GM12878 (cell line): ENCODE measurements at regions not wholly inside any gene's neighbourhood (a gene's known extent, or its start where the extent isn't known, plus 50 kb on each side); places are given as distances from the start of the nearest gene placed in this dataset.

Source experiments
- ATAC-seq: fragments of 200-7000 bp; cut with Tn5 transposase; 3 replicates; pipeline ENCODE4 v1.9.1; 2020; ENCODE audit warnings: mild to moderate bottlenecking, moderate library complexity
- BruUV-seq: library from RNA; stranded (reverse); fragments of 400-500 nt; replicated peaks from 2 replicates; lab custom pipeline; 2021; lab: Mats Ljungman, UMichigan
- CTCF ChIA-PET: fragments of 300-600 bp; sonication (Branson Sonifier 250); formaldehyde crosslinking; extraction: SDS; loops from one replicate; lab custom pipeline; 2021; ENCODE audit warnings: inconsistent platforms; lab: Yijun Ruan, JAX
- POLR2A ChIA-PET: fragments of 350-600 bp; formaldehyde crosslinking; extraction: SDS; loops from one replicate; lab custom pipeline; 2021; ENCODE audit warnings: inconsistent platforms; lab: Charles Lee
- RAD21 ChIA-PET: fragments of 300-600 bp; sonication (Branson Sonifier 250); formaldehyde crosslinking; loops from one replicate; lab custom pipeline; 2023; ENCODE audit warnings: antibody characterized with exemption; ENCODE audit not compliant: unreplicated experiment; lab: Charles Lee
- SMC1A ChIA-PET: fragments of 300-600 bp; sonication (Branson Sonifier 250); formaldehyde crosslinking; loops from one replicate; lab custom pipeline; 2023; ENCODE audit not compliant: unreplicated experiment, uncharacterized antibody; lab: Charles Lee
- DNase-seq: peaks from one replicate; pipeline ENCODE4 v3.0.0-alpha.2; 2011; ENCODE audit warnings: low read depth, low spot score
- FAIRE-seq: peaks from 3 replicates; lab custom pipeline; 2011; peaks lifted over from hg19 to GRCh38; lab: Jason Lieb, UNC
- H2AFZ ChIP-seq: 2 replicates; pipeline ENCODE4 v1.6.0; 2011; ENCODE audit warnings: low read depth, low read length, control low read depth; ENCODE audit not compliant: control insufficient read depth
- H3K27ac ChIP-seq: 2 replicates; pipeline ENCODE4 v1.5.1; 2011; ENCODE audit warnings: control low read depth; ENCODE audit not compliant: control insufficient read depth, insufficient read depth
- H3K27me3 ChIP-seq, 2 experiments: replicated peaks in 1 of 2; 2 replicates each; pipeline versions ENCODE4 v1.6.0 to v1.6.1; 2011; ENCODE audit warnings: low read length in 1 of 2; ENCODE audit not compliant: control insufficient read depth in 2 of 2, insufficient read depth in 2 of 2
- H3K36me3 ChIP-seq, 2 experiments: 2 replicates each; pipeline ENCODE4 v1.5.1; 2011; ENCODE audit warnings: low read length in 1 of 2; ENCODE audit not compliant: control insufficient read depth in 2 of 2, insufficient read depth in 2 of 2
- H3K4me1 ChIP-seq: 2 replicates; pipeline ENCODE4 v1.6.1; 2011; ENCODE audit warnings: mild to moderate bottlenecking, low read length, moderate library complexity, mixed read lengths; ENCODE audit not compliant: control insufficient read depth, insufficient read depth
- H3K4me2 ChIP-seq: 2 replicates; pipeline ENCODE4 v1.6.0; 2011; ENCODE audit warnings: control low read depth; ENCODE audit not compliant: control insufficient read depth, insufficient read depth
- H3K4me3 ChIP-seq: fragments of 200-600 bp; sonication (generic); 2 replicates; pipeline ENCODE4 v1.5.1; 2016
- H3K79me2 ChIP-seq: 2 replicates; pipeline ENCODE4 v1.6.0; 2011; ENCODE audit warnings: low read length; ENCODE audit not compliant: control insufficient read depth, insufficient read depth
- H3K9ac ChIP-seq: 2 replicates; pipeline ENCODE4 v1.8.0; 2011; ENCODE audit warnings: low read length, control low read depth, mixed read lengths; ENCODE audit not compliant: control insufficient read depth, insufficient read depth
- H3K9me3 ChIP-seq: replicated peaks from 3 replicates; pipeline ENCODE4 v1.5.1; 2011; ENCODE audit warnings: mild to moderate bottlenecking, low read length; ENCODE audit not compliant: control insufficient read depth, insufficient read depth
- H4K20me1 ChIP-seq: 2 replicates; pipeline ENCODE4 v1.6.0; 2011; ENCODE audit not compliant: control insufficient read depth, insufficient read depth
- BRCA1 ChIP-seq: IDR thresholded peaks from 2 replicates; pipeline ENCODE4 v1.6.1; 2011; ENCODE audit warnings: low read depth, low read length, improper control_type of control experiment
- CEBPB ChIP-seq, 2 experiments: fragments of 150-350 bp in 1 of 2; IDR thresholded peaks; 2 replicates each; pipeline ENCODE4 v1.6.1; 2012 to 2014; ENCODE audit warnings: low read depth in 2 of 2, low read length in 2 of 2, borderline replicate concordance in 1 of 2, inconsistent platforms in 1 of 2
- CREB1 ChIP-seq: IDR thresholded peaks from 2 replicates; pipeline ENCODE4 v1.6.1; 2012; ENCODE audit warnings: low read depth, mild to moderate bottlenecking, inconsistent platforms
- EGR1 ChIP-seq, 2 experiments: IDR thresholded peaks; 1 replicate in 1 of 2; 2 replicates in 1 of 2; pipeline ENCODE4 v1.6.1; 2011 to 2012; ENCODE audit warnings: low read depth in 2 of 2, low read length in 2 of 2, borderline replicate concordance in 1 of 2, mild to moderate bottlenecking in 1 of 2, moderate library complexity in 1 of 2
- GATAD2B ChIP-seq: fragments of 450-650 bp; conservative IDR thresholded peaks from 2 replicates; pipeline ENCODE4 v1.6.1; 2017; ENCODE audit warnings: low read depth, mild to moderate bottlenecking, moderate library complexity
- IKZF1 ChIP-seq: fragments of 450-650 bp; conservative IDR thresholded peaks from 2 replicates; pipeline ENCODE4 v1.6.1; 2017; ENCODE audit warnings: antibody characterized with exemption, mild to moderate bottlenecking
- IKZF2 ChIP-seq, 2 experiments: fragments of 450-650 bp; IDR thresholded peaks; 2 replicates each; pipeline ENCODE4 v1.6.1; 2017; ENCODE audit warnings: mild to moderate bottlenecking in 2 of 2, moderate library complexity in 2 of 2
- JUND ChIP-seq: IDR thresholded peaks from 2 replicates; pipeline ENCODE4 v1.6.1; 2012; ENCODE audit warnings: low read depth, mild to moderate bottlenecking, low read length, improper control_type of control experiment, moderate library complexity
- LARP7 ChIP-seq: fragments of 450-650 bp; IDR thresholded peaks from 2 replicates; pipeline ENCODE4 v1.6.1; 2017; ENCODE audit warnings: mild to moderate bottlenecking
- MEF2B ChIP-seq: fragments of 450-650 bp; IDR thresholded peaks from 2 replicates; pipeline ENCODE4 v1.6.1; 2018; ENCODE audit warnings: mild to moderate bottlenecking, moderate library complexity; ENCODE audit not compliant: partially characterized antibody, poor library complexity, severe bottlenecking
- NR2F1 ChIP-seq: fragments of 450-650 bp; conservative IDR thresholded peaks from 2 replicates; pipeline ENCODE4 v1.6.1; 2017; ENCODE audit warnings: mild to moderate bottlenecking
- SMAD5 ChIP-seq: IDR thresholded peaks from 2 replicates; pipeline ENCODE4 v1.6.1; 2016; ENCODE audit warnings: antibody characterized with exemption, low read depth
- SREBF1 ChIP-seq: IDR thresholded peaks from 2 replicates; pipeline ENCODE4 v1.6.1; 2012; ENCODE audit warnings: mild to moderate bottlenecking, low read length
- STAT3 ChIP-seq: IDR thresholded peaks from 2 replicates; pipeline ENCODE4 v1.6.1; 2011; ENCODE audit warnings: low read depth, low read length, improper control_type of control experiment
- ZNF384 ChIP-seq: IDR thresholded peaks from 2 replicates; pipeline ENCODE4 v1.6.1; 2012; ENCODE audit warnings: low read depth, mild to moderate bottlenecking, low read length, improper control_type of control experiment, borderline replicate concordance
- in situ Hi-C: fragments of 300-500 bp; cut with MboI; formaldehyde crosslinking; loops from 9 replicates; pipeline ENCODE4 v1.14.3; 2018; ENCODE audit warnings: mixed read lengths
- intact Hi-C: fragments of 100-400 bp; cut with micrococcal nuclease; formaldehyde crosslinking; loops from one replicate; pipeline ENCODE4 v1.14.2; 2022; ENCODE audit not compliant: unreplicated experiment
- TF ChIP-seq, protein P1 (sequence below): fragments of 450-650 bp; IDR thresholded peaks from 2 replicates; pipeline ENCODE4 v1.6.1; 2016; ENCODE audit warnings: mild to moderate bottlenecking
- TF ChIP-seq, protein P2 (sequence below): fragments of 450-650 bp; IDR thresholded peaks from 2 replicates; pipeline ENCODE4 v1.6.1; 2017; ENCODE audit warnings: mild to moderate bottlenecking, moderate library complexity
- TF ChIP-seq, protein P3 (sequence below), 3 experiments: IDR thresholded peaks in 2 of 3; conservative IDR thresholded peaks in 1 of 3; 2 replicates each; pipeline ENCODE4 v1.5.1; 2011; ENCODE audit warnings: low read depth in 3 of 3, low read length in 3 of 3, mild to moderate bottlenecking in 3 of 3, control low read depth in 2 of 3, moderate library complexity in 2 of 3, inconsistent platforms in 1 of 3, mixed read lengths in 1 of 3; ENCODE audit not compliant: control insufficient read depth in 2 of 3, insufficient read depth in 1 of 3; ENCODE audit errors: extremely low read depth in 1 of 3
- TF ChIP-seq, protein P4 (sequence below): IDR thresholded peaks from 2 replicates; pipeline ENCODE4 v1.6.1; 2011; ENCODE audit warnings: low read depth, low read length, improper control_type of control experiment, borderline replicate concordance

DNA sequence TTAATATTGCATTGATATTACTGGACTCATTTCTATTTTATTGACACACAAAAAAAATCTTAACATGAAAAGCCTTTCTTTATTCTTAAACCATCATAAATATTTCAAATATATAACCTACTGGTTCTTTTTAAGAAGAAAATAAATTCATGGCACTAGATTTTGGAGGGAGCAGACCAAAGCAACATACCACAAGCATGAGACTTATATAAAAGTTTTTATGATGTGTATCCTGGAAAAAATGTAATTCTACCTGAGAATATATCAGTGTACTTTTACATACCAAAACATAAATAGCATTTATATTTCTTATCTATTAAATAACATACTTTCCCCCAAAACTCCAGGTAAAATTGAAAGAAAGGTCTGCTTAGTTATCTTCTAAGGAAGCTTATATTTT, 508.2 kb upstream of the SEMA3D start:
- RAD21 ChIA-PET, result no interaction called here
- intact Hi-C loops (no loop called here), in situ Hi-C loops (no loop called here)
- Histone ChIP-seq H3K9me3 (no peaks in the 10 kb centered on the region), H3K9ac (no peak overlapping the region), H3K36me3 (no peaks in the 10 kb centered on the region), H4K20me1 (no peaks in the 10 kb centered on the region), H3K4me3 (no peak overlapping the region), H3K79me2 (no peaks in the 10 kb centered on the region), H3K4me1 (no peaks in the 10 kb centered on the region), H3K4me2 (no peak overlapping the region), H3K27ac (no peak overlapping the region), H2AFZ (no peak overlapping the region), H3K27me3 (no peaks in the 10 kb centered on the region)
- FAIRE-seq (no peak), DNase-seq (no peak), ATAC-seq (no peak)
- SMC1A ChIA-PET, result no interaction called here
- POLR2A ChIA-PET, result no interaction called here
- no TSS peak for BruUV-seq
- CTCF ChIA-PET, result no interaction called here
- TF ChIP-seq JUND (no peak), SMAD5 (no peak), SREBF1 (no peak), ZNF384 (no peak), GATAD2B (no peak), LARP7 (no peak), STAT3 (no peak), IKZF2 (IDR thresholded peaks at IDR 0.05) (no peak), EGR1 (IDR thresholded peaks at IDR 0.05; ENCODE audit: borderline replicate concordance in 1 of 2, low read depth in 2 of 2, low read length in 2 of 2) (no peak), IKZF1 (no peak), BRCA1 (no peak), NR2F1 (no peak), CEBPB (IDR thresholded peaks at IDR 0.05; ENCODE audit: borderline replicate concordance in 1 of 2, low read depth in 2 of 2, low read length in 2 of 2) (no peak), CREB1 (no peak), MEF2B (no peak)
- TF ChIP-seq, protein P1, sequence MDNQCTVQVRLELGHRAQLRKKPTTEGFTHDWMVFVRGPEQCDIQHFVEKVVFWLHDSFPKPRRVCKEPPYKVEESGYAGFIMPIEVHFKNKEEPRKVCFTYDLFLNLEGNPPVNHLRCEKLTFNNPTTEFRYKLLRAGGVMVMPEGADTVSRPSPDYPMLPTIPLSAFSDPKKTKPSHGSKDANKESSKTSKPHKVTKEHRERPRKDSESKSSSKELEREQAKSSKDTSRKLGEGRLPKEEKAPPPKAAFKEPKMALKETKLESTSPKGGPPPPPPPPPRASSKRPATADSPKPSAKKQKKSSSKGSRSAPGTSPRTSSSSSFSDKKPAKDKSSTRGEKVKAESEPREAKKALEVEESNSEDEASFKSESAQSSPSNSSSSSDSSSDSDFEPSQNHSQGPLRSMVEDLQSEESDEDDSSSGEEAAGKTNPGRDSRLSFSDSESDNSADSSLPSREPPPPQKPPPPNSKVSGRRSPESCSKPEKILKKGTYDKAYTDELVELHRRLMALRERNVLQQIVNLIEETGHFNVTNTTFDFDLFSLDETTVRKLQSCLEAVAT, result no peak
- TF ChIP-seq, protein P2, sequence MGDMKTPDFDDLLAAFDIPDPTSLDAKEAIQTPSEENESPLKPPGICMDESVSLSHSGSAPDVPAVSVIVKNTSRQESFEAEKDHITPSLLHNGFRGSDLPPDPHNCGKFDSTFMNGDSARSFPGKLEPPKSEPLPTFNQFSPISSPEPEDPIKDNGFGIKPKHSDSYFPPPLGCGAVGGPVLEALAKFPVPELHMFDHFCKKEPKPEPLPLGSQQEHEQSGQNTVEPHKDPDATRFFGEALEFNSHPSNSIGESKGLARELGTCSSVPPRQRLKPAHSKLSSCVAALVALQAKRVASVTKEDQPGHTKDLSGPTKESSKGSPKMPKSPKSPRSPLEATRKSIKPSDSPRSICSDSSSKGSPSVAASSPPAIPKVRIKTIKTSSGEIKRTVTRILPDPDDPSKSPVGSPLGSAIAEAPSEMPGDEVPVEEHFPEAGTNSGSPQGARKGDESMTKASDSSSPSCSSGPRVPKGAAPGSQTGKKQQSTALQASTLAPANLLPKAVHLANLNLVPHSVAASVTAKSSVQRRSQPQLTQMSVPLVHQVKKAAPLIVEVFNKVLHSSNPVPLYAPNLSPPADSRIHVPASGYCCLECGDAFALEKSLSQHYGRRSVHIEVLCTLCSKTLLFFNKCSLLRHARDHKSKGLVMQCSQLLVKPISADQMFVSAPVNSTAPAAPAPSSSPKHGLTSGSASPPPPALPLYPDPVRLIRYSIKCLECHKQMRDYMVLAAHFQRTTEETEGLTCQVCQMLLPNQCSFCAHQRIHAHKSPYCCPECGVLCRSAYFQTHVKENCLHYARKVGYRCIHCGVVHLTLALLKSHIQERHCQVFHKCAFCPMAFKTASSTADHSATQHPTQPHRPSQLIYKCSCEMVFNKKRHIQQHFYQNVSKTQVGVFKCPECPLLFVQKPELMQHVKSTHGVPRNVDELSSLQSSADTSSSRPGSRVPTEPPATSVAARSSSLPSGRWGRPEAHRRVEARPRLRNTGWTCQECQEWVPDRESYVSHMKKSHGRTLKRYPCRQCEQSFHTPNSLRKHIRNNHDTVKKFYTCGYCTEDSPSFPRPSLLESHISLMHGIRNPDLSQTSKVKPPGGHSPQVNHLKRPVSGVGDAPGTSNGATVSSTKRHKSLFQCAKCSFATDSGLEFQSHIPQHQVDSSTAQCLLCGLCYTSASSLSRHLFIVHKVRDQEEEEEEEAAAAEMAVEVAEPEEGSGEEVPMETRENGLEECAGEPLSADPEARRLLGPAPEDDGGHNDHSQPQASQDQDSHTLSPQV, result no peak
- TF ChIP-seq, protein P3, sequence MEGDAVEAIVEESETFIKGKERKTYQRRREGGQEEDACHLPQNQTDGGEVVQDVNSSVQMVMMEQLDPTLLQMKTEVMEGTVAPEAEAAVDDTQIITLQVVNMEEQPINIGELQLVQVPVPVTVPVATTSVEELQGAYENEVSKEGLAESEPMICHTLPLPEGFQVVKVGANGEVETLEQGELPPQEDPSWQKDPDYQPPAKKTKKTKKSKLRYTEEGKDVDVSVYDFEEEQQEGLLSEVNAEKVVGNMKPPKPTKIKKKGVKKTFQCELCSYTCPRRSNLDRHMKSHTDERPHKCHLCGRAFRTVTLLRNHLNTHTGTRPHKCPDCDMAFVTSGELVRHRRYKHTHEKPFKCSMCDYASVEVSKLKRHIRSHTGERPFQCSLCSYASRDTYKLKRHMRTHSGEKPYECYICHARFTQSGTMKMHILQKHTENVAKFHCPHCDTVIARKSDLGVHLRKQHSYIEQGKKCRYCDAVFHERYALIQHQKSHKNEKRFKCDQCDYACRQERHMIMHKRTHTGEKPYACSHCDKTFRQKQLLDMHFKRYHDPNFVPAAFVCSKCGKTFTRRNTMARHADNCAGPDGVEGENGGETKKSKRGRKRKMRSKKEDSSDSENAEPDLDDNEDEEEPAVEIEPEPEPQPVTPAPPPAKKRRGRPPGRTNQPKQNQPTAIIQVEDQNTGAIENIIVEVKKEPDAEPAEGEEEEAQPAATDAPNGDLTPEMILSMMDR (IDR thresholded peaks at IDR 0.05 in 2 of 3, conservative IDR thresholded peaks at IDR 0.05 in 1 of 3; ENCODE audit: control insufficient read depth in 2 of 3, extremely low read depth in 1 of 3, insufficient read depth in 1 of 3, low read depth in 3 of 3, low read length in 3 of 3), result no peak
- TF ChIP-seq, protein P4, sequence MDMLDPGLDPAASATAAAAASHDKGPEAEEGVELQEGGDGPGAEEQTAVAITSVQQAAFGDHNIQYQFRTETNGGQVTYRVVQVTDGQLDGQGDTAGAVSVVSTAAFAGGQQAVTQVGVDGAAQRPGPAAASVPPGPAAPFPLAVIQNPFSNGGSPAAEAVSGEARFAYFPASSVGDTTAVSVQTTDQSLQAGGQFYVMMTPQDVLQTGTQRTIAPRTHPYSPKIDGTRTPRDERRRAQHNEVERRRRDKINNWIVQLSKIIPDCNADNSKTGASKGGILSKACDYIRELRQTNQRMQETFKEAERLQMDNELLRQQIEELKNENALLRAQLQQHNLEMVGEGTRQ, result no peak
